Suppressor macrophage treated with lipopolysaccharide for 4 hours (primary cell): ENCODE measurements at regions not wholly inside any gene's neighbourhood (a gene's known extent, or its start where the extent isn't known, plus 50 kb on each side); places are given as distances from the start of the nearest gene placed in this dataset.

Experiments used
- DNase-seq: peaks from one replicate; pipeline ENCODE4 v3.0.0-alpha.2; 2020

DNA sequence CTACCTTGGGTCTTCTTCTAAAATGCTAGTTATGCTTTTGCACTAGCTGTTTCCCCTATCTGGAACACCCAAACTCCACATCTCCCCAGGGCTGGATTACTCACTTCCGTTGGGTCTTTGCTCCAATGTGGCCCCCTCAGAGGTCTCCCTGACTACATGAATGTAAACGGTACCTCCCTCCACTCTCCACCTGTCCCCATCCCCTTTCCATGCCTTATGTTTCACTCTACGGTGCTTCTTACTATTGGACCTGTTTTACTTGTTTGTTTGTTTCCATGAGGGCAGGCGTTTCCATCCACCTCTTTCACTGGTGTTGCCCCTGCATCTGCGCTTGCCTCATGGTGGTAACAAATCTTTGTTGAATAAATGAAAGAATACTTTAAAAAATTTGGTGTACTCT is 256.4 kb downstream of the SNAPC1 start:
- DNase-seq = no peak

DNA sequence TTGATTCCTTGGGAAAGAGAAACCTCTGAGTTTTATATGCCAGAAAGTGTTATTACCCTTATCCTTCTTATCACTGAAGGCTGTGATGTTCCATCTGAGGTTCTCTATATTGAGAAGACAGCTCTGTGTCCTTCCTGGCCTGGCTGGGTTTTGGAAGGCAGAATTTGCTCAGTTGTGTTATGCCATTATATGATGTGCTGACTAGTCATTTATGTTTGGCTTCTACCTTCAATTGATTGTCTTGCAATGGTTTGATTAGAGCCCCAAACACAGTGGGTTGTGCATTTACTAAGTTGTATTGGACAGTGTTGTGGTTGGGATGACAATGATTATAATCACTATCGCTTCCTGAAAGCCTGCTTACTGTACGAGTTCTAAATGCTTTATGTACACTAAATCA is 265.7 kb downstream of the SNAPC1 start:
- DNase-seq = no peak

DNA sequence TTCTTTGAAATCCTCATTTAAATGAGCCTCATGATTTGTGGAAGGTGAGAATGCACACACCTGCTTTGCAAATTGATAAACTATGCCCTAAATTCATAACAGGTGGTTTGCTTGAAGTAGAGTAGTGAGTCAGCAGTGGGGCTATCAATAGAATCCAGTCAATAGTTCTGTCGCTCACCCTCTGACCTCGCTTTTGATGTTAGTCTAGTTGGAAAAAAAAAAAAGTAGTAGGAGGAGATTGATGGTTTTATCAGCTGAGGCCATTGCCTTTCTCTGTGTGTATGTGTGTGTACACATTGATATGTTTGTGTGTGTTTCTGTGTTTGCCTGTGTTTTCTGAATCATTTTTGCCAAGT is 267.3 kb downstream of the SNAPC1 start:
- no peak for DNase-seq

DNA sequence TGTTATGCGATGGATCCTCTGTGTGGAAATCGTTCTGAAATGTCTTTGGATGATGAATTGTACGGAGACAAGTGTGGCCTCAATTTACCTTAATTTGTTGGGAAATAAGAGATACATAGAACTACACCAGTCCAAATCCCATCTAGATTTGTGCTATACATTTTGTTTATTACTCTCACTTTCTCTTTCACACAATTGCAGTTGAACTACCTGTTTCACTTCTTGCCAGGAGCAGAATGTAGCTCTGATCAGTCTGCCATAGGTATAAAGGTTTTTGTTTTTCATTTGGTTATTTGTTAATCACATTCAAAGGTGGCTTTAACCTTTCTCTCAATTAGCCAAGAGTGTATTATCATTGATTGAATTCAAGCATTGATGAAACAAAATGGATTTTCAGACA is 268.2 kb downstream of the SNAPC1 start:
- no peak for DNase-seq

DNA sequence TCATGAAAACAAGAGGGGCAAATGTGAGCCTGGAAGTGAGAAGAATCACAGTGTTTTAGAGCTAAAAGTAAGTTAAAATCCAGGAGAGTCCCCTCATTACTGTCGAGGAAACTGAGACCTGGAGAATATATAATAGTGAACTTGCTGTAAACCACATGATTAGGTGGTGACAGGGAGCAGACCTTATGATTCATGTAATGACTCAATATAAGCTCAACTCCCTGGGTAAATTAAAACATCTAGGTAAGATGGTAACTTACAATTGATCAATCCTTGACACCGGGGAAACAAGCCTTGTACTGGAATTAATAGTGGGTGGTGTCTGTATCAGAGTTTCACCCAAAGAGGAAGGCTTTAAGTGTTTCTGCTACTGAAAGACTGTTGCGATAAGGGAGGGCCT is 269.3 kb downstream of the SNAPC1 start:
- DNase-seq = no peak

DNA sequence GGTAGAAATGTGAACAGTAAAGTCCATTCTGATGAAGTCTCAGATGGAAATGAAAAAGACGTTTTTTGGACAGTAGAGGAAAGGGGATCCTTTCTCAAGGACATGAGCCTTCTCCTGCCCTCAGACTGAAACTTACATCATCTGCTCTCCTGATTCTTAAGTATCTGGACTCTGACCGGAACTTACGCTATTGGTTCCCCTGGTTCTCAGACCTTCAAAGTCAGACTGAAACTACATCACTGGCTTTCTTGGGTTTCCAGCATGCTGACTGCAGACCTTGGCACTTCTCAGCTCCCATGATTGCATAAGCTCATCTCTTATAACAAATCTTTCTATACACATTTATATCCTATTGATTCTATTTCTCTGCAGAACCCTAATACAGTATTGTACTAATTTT is 291.0 kb downstream of the SNAPC1 start:
- DNase-seq = no peak

DNA sequence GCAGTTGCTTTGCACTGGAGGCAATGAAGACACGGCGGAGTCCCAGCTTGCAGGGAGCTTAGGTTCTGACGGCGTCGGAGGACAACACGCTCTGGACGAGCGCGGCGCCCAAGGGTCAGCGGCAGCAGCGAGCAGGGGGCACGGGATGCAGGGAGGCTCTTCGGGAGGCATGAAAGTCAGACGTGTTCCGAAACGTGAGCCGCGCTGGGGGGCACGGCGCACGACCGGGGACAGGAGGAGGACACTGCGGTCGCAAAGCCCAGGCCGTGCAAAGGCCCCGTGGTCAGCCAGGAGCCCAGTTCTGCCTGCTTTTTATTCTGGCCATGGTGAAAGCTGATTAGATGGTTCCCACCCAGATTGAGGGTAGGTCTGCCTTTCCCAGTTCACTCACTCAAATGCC is 294.6 kb downstream of the SNAPC1 start:
- no peak for DNase-seq

DNA sequence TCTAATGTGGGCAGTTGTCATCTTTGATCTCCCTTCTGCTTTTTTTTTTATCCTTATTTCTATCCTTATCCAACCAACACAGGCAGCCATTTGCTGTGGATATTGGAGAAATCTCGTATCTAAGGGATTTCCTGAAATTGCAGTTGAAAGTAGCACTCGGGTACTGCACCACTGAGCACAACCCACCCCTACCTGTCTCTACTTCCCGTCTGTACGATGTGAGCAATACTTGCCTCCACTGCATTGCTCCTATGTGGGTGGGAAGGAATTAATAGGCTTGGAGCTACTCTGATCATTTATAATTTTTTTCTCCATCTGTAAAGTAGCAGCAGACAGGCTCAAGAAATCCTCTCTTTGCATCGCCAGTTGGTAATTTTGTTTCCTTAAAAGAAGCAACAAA is 300.4 kb downstream of the SNAPC1 start:
- DNase-seq = no peak

DNA sequence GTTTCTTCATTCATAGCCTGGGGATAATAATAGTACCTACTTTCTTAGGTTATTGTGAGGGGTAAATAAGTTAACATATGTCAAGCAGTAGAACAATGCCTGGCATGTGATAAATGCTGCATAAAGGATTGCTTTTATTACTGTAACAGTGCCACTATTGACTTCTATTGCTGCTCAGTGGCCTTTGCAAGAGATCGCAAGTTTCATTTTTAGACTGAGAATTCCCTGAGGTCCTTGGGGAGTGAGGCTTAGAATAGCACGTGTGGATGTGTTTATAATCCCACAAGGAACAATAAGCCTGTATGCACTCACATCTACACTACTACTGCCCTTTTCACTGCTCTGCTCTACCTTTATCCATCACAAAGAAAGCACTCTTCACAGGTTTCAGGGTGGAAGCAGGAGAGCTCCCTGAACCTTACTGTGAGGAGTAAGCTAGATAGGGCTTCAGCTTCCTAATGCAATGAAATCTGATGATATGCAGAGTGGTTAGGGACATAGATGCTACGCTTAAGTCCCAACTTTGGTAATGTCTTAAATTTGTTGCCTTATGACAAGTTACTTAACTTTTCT is 302.6 kb downstream of the SNAPC1 start:
- no peak for DNase-seq

DNA sequence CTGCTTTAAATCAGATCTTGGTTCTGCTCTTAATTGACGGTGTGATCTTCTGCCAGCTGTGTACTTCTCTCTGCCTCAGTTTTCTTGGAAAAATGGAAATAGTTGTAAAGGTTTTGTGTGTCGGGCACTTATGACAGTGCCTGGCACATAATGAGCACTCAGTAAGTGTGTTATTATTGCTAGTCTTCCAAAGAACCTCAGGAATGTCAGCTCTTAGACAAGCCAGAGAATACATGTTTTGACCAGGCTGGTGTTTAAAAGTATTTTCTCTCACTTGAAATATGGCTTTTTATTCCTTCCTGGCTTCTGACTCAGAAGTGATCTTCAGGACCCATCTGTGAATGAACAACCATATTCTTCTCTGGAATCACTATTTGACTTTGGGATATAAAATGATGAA is 304.1 kb downstream of the SNAPC1 start:
- DNase-seq = no peak

DNA sequence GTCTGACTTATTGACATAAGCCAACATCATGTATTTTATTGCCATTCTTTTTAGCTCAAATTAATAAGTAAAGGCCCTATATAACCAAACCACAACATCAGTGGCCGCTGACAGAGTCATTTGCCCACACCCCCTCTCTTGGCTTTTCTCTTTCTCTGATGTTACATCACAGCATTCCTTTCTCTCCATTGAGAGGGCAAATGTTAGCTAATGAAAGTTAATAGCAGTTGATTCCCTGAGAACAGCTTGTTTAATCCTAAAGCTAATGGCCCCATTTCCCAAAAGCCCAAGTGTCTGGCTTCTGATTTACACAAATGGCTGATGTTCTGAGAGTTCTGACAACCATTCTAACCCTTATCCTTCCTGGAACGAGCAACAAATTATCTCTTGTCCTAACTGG is 308.8 kb downstream of the SNAPC1 start:
- DNase-seq = no peak

DNA sequence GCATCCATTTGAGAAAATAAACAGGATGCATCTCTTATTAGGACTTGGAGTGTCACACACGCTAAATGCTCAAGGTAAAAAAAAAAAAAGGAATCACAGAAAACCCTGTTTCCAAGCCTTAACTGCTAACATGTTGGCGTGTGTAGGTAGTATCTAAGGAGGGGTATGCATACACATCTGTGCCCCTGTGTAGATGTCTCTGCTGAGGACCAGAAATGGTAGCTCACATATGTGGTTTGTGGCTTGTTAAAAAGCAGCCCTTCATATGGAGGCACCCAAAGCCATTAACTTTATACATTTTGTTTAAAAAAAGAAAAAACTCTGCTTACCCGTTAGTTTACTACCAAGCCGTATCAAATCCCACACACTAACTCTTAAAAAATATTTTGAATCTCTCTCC is 314.1 kb downstream of the SNAPC1 start:
- no peak for DNase-seq

DNA sequence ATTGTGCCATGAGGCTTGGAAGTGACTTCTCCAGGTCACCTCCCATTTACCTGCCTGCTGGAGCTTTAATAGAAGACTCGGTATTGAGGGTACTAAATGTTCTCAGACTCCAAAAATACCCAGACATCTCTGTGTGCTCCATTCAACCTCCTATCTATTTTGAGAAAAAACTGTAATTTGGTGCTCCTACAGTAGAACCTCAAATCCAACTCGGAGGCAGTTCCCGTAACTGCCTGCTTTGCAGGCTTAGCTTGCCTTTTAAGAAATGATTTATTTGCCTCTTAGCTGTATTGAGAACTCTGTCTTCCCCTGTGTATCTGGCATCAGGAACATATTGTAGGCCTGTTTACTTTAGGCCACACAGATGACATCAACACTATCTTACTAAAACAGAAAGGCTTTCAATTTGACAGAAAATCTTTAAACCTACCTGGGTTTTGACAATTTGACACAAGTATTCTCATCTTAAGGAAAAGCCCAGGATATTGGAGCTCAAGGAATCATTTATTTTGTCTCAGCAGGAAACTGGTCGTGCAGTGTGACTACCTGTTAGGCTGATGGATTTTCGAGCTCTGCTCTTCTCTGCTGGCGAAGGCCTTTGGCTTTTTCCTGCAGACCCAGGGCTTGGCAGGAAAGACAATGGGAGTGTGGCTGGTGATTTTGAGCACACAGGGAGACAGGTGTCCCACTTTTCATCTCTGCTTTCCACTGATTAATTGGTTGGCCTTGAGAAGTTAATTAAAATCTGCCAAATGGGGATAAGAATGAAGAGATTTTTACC is 314.8 kb downstream of the SNAPC1 start:
- DNase-seq = no peak

DNA sequence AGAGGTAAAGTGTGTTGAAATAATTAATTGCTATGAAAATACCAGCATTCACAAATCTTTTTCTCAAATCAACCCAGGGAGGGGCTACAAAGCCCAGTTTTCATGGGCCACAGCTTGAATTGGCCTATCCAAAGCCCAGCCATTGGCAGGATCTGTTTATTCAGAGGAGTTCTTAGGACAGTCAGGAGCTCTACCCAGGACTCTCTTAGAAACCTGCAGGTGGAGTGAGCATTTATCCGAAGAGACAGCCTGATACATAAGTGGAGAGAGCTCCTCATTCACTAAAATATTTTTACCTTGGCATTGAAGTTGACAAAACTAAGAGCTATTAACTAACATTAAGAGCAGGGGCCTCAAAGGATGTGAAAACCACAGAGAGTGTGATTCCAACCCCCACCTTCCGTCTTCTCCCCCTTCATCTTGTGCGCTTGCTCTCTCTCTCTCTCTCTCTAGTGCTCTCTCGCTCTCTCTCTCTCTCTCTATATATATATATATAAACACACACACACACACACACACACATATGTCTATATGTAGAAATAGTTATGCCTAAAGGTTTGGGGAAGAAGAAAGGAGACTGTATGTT is 315.5 kb downstream of the SNAPC1 start:
- no peak for DNase-seq

DNA sequence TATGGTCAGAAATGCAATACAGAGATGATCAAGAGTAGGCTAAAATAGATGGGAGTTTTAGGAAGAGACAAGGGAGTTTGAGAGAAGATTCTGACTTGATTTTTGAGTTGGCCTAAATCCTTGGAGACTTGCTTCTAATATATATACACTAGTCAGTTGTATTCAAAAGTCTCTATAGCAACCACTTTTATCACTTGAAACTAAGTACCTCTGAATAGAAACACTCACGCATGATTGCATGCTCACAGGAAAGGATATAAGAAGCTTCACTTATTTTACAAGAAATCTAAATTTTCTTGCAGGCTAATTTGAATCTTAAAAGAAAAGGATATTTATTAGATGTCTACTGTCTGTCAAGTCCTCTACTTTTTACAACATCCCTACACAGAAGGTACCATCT is 316.8 kb downstream of the SNAPC1 start:
- no peak for DNase-seq

DNA sequence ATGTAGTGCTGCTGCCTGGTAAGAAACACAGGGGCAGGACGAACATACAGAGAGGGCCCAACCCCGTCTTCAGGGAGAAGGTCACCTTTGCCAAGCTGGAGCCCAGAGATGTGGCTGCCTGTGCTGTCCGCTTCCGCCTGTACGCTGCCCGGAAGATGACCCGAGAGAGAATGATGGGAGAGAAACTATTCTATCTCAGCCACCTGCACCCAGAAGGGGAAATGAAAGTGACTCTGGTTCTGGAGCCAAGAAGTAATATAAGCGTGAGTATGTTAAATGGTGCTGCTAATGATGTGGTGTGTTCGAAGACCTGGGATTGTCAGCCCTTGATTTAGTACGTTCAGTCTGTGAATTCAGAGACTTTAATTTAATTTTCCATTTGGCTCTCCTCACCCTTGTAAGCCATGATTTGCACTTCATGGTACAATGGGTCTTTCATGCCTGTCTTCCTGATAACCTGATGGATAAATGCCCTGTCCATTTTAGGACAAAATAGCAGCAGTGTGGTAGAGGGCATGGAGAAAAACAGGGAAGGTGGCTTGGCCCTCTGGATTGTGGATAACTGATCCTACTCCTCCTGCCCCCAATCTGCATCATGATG is 318.9 kb downstream of the SNAPC1 start:
- DNase-seq = no peak

DNA sequence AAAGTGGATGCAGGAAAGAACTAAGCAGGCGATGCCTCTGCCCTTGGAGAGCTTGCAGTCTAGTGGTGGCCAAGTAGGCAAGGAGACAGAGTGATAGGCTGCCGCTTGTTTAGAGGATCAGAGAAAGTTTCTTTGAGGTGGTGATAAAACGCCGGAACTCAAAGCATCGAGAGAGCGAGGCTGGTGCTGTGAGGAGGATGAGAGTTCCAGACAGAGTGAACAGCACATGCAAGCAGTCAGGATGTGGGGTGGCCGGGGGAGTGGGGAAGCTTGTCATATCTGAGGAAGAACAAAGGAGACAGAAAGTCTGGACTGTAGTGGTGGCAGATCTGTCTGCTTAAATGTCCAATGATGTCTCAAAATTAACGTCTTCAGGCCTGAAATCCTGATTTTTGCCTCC is 319.7 kb downstream of the SNAPC1 start:
- DNase-seq = no peak

DNA sequence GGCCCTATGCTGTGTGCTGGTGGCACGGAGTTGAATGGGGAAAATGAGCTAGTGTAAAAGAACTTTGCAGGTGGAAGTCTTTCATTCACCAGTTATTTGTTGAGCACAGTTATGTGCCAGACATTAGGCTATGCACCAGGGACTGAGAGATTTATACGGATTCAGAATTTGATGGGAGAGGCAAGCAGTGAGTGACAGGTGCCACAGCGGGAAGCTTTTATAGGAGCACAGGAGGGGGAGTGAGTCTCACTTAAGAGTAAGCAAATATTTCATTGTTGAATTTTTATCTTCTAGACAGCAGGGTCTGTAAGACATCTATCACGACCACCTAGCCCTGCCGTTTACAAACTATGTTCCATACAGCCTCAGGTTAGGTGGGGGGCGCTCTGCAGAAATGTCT is 320.6 kb downstream of the SNAPC1 start:
- DNase-seq = no peak

DNA sequence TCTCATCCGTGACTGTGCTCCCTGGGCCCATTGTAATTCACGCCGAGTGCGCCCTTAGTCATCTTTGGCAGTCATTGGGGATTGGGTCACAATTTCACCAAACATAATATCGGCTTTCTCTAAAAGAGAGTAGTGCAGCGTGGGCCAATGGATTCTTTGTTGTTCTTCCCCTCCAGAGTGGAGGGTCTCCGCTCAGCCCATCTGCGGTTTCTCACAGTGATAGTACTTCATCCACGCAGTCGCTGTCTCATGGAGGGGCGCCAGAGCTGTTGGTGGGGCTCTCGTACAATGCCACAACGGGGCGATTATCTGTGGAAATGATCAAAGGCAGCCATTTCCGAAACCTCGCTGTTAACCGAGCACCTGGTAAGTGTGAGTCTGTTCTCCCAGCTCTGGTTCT is 321.8 kb downstream of the SNAPC1 start:
- DNase-seq = no peak

DNA sequence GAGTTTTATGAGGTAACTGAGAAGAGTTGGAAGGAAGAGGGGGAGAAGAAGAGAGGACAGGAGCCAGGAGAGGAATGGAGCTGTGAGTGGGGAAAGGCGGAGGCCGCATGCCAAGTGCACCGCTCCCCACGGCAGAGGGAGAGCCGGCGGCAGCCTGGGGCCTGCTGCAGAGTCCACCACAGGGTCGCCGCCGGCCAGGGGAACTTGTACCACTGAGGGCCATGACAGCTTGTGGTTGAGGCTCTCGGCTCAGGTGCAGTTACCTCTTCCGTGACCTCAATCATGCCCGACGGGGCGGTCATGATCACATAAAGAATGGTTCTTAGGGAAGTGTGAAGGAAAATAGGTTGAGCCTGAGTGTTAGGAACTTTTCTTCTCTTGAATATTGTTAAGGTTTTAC is 325.0 kb downstream of the SNAPC1 start:
- DNase-seq = no peak

DNA sequence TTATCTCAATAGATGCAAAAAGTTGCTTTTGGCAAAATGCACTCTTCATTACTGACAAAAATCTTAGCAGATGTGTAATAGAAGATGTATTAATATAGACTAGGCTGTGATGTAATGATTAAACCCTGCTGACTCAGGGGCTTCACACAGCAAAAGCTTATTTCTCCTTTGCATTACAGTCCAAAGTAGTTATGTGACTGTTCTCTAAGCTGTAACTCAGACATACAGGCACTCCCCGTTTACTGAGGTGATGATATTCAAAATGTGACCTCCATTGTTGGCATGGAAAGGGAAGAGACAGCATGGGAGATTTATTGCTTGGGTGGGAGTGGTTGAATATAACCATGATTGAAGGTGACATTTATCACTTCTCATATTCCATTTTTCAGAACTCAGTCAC is 331.5 kb downstream of the SNAPC1 start:
- DNase-seq = no peak

DNA sequence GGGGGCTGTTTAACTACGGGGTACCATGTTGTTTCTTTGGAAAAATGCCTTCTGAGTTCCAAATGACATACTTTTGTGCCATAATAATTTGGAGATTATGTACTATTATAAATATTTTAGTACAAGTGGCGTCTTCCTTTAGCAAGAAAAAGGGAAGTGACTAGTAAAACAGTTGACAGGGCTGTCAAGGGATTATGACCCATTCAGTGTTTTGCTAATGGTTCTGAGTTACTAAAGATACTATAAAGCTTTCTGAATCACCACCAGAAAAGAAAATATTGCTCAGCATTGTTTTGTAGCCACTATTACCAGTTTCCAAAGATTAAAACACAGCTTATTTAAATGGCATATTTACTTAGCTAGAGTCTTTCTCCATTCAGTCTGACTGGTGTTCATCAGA is 334.9 kb downstream of the SNAPC1 start:
- DNase-seq = peak; percentile 2

DNA sequence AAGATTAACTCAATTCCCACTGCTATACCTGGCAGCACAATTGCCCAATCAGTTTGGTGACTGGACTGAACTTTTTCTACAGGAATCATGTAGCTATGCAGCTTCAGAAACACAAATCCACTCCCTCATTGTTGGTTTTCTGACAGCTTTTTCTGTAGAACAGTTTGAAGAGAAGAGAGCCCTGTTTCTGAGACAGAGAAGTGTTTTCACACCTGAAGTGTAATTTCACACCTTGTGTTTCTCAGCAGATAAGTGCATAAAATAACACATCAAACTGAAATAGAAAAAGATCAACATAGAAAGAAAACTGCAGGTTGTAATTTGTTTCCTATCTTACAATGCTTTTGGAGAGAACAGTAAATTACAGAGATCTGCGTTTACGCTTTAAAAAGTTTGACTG is 335.6 kb downstream of the SNAPC1 start:
- no peak for DNase-seq

DNA sequence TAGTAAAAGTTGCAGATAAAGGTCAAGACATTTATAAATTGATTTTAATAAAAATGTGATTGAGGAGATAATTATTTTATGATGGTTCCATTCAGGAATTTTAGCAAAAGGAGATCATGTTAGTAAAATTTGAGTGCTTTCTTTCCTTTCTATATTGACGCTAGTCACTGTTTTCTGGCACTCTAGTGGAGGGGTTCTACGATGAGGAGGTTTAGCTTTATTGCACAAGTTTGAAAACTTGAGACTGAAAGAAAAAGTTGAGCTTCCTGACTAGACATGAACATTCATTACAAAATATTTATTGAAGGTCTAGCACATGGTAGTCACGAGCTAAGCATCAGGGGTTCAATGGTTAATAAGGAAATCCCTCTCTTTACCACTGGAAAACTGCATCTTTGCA is 336.1 kb downstream of the SNAPC1 start:
- DNase-seq = no peak

DNA sequence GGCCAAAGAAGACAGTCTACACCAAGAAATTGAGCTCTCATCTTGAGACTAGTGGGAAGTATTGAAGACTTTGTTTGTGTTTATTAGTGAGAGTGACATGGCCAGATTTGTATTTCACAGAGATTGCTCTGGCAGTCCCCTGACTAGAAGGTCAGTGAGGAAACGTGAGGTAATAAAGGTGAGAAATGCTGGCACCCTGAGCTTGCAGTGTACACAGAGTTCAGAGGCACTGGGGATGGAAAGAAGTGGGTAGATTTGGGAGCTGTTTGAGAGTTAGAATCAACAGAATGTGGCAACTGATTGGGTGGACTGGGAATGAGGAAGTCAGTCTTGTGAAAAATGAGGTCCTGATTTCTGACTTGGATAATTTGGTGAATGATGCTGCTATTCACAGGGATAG is 336.9 kb downstream of the SNAPC1 start:
- no peak for DNase-seq
